Activated T-helper 9 cell treated with anti-CD3 and anti-CD28 coated beads, Interleukin-2, amount 50 U/mL, for 16 hours (primary cell): ENCODE measurements at regions not wholly inside any gene's neighbourhood (a gene's known extent, or its start where the extent isn't known, plus 50 kb on each side); places are given as distances from the start of the nearest gene placed in this dataset.
"Not testable (repeated sequence)": the region's sequence is repeated elsewhere in the genome, so short reads cannot be mapped to it uniquely, and the experiment has no call there.

ENCODE experiments used
- DNase-seq: peaks from one replicate; pipeline ENCODE4 v3.0.0-alpha.2; 2020; ENCODE audit warnings: low read depth

GRCh38 chr1:228796945-228797344 is 61.7 kb downstream of the RHOU start:
- DNase-seq, result not testable (repeated sequence)

- no peak for DNase-seq
These were observed 62.8 kb downstream of the RHOU start for GRCh38 chr1:228798035-228798434.

GRCh38 chr1:228798548-228798947 is 63.3 kb downstream of the RHOU start:
- DNase-seq, result no peak

GRCh38 chr1:228799924-228800323 is 64.6 kb downstream of the RHOU start:
- DNase-seq, result no peak

- no peak for DNase-seq
These were observed 65.8 kb downstream of the RHOU start for GRCh38 chr1:228801068-228801467.

GRCh38 chr1:228802386-228803220 is 67.3 kb downstream of the RHOU start:
- DNase-seq, result no peak

GRCh38 chr1:228803421-228803820 is 68.1 kb downstream of the RHOU start:
- DNase-seq, result no peak

GRCh38 chr1:228804173-228804572 is 68.9 kb downstream of the RHOU start:
- DNase-seq, result no peak

- DNase-seq, result no peak
These were observed 69.5 kb downstream of the RHOU start for GRCh38 chr1:228804640-228805413.

GRCh38 chr1:228807904-228808605 is 72.8 kb downstream of the RHOU start:
- no peak for DNase-seq

GRCh38 chr1:228809621-228810394 is 74.5 kb downstream of the RHOU start:
- no peak for DNase-seq

GRCh38 chr1:228810395-228810758 is 75.1 kb downstream of the RHOU start:
- no peak for DNase-seq

- no peak for DNase-seq
These were observed 75.8 kb downstream of the RHOU start for GRCh38 chr1:228810878-228811711.

- DNase-seq, result no peak
These were observed 76.5 kb downstream of the RHOU start for GRCh38 chr1:228811712-228812305.

- no peak for DNase-seq
These were observed 77.7 kb downstream of the RHOU start for GRCh38 chr1:228812961-228813360.

- no peak for DNase-seq
These were observed 78.9 kb downstream of the RHOU start for GRCh38 chr1:228814176-228814575.

- no peak for DNase-seq
These were observed 83.0 kb downstream of the RHOU start for GRCh38 chr1:228818296-228818695.

- DNase-seq, result no peak
These were observed 83.8 kb downstream of the RHOU start for GRCh38 chr1:228818928-228819630.

GRCh38 chr1:228821252-228821651 is 86.0 kb downstream of the RHOU start:
- DNase-seq, result no peak

GRCh38 chr1:228823200-228823599 is 87.9 kb downstream of the RHOU start:
- no peak for DNase-seq
